Midbrain (tissue), 1 donor: ENCODE measurements at regions not wholly inside any gene's neighbourhood (a gene's known extent, or its start where the extent isn't known, plus 50 kb on each side); places are given as distances from the start of the nearest gene placed in this dataset.

Source experiments
- DNase-seq: peaks from one replicate; lab custom pipeline; 2025; lab: John Stamatoyannopoulos, UW

- DNase-seq: no peak
Measured at GRCh38 chr10:64505501-64505900, 984.3 kb downstream of the REEP3 start.

DNA sequence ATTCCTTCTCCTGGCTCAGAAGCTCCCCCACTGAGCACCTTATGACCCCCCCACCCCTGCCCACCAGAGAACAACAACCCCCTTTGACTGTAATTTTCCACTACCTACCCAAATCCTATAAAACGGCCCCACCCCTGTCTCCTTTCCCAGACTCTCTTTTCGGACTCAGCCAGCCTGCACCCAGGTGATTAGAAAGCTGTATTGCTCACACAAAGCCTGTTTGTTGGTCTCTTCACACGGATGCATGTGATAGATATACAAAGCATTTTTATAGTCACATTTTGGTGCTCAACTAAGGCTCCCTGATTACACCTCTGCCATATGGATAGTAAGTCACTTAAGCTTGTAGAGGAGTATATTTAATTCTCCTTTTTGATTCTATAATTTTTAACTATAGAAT lies 985.8 kb downstream of the REEP3 start:
- no peak for DNase-seq

DNA sequence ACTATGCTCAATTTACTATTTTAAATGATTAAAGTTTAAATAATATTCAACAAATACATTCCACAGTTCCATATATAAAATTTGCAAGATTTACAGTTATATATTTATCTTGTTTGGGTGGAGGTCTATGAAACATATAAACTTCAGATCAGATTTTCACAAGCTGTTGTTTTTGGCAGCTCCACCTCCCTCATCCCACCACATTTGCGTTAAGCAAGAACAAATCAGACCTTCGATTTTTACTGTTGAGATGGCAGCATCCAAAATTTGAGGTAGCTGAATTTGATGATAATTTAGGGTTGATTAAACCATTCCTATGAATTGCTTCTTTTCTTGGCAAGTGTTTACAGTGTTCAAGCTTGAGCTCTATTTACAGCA lies 986.4 kb downstream of the REEP3 start:
- DNase-seq: no peak

GRCh38 chr10:64508029-64508661 lies 986.9 kb downstream of the REEP3 start:
- no peak for DNase-seq

- no peak for DNase-seq
Measured at GRCh38 chr10:64515970-64516699, 994.9 kb downstream of the REEP3 start.

GRCh38 chr10:64518456-64518855 lies 997.3 kb downstream of the REEP3 start:
- no peak for DNase-seq

DNA sequence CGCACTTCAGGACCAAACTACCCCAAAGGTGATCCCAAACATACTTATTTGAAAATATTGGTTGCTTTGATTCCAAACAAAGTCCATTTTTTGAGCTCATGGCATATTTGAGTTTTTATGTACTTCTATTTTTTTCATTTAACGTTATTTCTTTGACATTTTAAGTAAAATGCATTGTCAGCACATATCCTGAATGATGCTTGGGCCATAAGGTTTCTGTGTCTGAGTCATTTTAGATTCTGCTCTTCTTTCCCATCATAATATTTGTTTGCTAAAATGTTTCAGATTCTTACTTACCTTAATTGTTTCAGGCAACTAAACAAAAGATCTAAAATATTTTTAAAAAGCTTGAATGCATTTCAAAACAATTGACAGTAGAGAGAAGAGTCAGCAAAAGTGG lies 998.2 kb downstream of the REEP3 start:
- DNase-seq: no peak

DNA sequence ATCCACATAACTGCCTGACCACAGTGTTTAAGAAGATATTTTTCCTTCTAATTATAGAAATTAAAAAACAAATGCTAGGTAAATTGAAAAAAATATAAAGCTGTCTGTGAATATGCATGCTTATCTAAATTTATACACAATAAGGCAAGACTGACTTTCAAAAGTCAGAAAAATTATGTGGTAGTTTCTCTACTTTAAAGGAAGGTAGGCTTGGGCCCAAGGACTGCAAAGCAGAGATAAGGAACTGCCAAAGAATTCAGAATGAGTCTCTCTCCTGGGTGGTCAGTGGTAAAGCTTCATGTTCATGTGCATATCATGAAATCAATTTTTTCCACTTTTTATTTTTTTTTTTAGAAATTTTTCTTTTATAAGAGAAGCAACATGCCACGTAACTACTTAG lies 998.6 kb downstream of the REEP3 start:
- no peak for DNase-seq

DNA sequence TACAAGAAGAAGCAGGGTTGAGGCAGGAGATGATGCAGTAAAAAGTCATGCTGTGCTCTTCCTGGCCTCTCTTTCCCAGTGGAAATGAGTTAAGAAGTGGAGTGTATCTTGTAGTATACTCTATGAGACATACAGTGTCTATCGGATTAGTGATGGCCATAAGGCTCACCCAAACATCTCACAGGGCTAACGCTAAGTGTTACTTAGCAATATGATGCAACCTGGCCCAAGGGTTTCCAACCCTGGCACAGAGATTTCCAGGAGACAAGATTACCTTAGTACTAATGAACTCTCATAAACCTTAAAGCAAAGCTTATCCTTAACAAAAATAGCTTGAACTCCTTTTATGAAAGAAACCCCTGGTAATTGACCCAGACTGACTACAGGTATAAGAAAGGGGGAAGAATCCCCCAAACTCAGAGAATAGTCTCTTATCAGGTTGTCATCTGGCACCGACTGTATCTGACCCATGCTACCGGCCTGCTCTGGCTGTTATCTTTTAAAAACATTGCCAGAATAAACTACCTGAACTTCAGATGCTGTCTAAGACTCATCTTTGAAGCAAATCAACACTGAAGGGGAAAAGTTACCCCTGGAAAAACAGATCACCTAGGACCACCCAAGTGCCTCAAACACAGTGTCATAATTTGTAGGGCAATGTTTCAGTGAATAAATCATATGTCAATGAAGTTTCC lies 1002.0 kb downstream of the REEP3 start:
- DNase-seq: no peak

DNA sequence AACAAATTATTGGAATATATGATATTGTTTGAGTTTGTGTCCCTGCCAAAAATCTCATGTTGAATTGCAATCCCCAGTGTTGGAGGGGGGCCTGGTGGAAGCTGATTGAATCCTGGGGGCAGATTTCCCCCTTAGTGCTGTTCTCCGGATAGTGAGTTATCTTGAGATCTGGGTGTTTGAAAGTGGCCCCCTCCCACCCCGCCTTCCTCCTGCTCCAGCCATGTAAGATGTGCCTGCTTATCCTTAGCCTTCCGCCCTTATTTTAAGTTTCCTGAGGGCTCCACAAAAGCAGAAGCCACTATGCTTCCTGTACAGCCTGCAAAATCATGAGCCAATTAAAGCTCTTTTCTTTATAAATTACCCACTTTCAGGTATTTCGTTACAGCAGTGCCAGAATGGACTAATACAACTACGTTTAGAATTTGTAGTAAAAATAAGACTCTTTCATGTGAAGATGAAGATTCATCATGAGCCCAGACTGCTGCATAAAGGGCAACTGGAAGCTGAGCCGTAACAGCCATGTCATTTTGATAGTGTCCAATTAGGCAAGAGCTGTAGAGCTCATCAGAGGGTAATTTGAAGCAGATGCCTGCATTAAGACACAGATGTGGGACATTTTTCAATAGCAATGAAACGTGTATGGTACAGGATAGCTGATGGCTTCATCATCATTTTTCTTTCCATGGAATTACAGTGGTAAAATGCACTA lies 1007.2 kb downstream of the REEP3 start:
- DNase-seq: no peak

- DNase-seq: no peak
Measured at GRCh38 chr10:64529003-64529350, 1007.8 kb downstream of the REEP3 start.

DNA sequence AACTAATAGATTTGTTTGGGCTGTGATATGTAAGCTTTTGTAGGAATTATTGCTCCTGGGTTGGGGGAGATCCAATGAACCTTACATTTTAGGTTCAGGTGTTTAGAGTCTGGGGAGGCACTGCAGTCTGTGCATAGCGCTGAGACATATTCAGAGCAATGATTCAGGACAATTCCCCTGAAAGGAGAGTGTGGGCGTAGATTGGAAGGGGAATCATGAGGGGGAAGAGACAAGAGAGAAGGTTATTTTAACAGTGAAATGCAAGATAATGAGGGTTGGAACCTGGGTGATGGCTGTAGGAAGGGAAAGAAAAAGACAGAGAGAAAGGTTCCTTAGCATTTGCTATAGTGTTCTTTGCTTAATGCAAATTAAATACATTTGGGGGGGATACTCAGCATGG lies 1013.4 kb downstream of the REEP3 start:
- no peak for DNase-seq

DNA sequence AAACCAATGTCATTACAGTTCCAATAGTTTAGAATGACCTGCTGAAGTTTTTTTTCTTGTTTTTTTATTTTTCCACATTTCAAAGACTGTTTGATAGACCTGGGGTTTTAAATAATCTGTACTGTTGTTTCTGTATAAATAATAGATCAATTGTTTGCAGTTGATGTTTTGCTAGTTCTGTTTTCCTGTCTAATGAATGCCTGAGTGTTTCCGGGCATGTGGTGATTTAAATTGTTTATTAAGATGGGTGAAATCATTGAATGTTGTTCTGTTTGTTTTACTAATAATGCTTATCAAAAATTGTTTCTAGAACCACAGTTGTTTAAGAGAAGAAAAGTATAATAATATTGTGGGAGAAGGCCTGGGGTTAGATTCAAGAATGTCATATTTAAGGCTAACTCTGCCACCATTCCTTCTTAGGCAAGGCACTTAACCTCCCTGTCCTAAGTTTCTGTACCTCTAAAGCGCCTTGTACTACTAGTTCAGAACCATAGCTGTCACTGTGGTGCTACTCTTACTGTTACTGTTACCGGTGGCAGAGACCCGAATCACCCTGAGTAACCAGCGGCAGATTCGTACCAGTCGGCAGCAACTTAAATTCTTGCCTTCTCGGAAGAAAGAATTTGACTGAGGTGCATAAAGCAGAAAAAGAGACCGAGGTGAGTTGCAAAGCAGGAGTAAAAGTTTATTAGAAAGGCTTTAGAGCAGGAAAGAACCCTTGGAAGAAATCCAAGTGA lies 1014.1 kb downstream of the REEP3 start:
- DNase-seq: peak; percentile 57

DNA sequence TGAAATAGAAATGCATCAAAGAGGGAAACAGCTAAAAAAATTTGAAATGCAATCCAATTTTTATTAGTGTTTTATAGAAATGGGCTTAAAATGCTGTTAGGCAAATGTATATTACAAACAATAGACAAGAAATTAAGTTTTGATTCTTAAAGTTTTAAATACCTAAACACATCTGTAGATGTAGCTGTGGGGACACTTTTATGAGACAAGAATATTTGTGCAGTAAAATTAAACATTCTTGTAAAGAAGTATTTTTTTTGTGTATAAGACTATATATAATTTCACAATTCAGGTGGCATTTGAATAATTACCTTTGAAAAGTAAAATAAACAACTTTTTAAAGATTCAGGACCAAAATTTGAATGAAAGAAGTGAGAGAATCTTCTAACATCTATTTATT lies 1015.9 kb downstream of the REEP3 start:
- DNase-seq: peak; percentile 43

DNA sequence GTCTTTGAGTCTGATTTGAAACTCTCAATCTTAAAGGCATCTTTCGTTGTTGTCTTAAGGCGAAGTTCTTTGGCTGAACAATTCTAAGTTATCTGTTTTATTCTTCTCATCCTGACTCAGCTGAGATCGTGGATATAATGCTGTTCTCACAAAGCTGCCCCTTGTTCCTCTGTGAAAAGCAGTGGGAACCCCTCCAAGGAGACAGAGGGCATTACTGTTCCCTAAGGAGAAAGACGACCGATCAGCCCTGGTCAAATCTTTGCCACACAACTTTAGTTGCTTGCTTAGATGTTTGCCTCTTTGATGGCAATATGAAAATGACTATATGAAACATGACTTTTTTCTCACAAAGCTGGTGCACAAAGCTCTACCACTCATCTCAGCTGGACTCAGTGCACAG lies 1016.7 kb downstream of the REEP3 start:
- peak; percentile 50 for DNase-seq

- DNase-seq: no peak
Measured at GRCh38 chr10:64546073-64546472, 1024.9 kb downstream of the REEP3 start.

DNA sequence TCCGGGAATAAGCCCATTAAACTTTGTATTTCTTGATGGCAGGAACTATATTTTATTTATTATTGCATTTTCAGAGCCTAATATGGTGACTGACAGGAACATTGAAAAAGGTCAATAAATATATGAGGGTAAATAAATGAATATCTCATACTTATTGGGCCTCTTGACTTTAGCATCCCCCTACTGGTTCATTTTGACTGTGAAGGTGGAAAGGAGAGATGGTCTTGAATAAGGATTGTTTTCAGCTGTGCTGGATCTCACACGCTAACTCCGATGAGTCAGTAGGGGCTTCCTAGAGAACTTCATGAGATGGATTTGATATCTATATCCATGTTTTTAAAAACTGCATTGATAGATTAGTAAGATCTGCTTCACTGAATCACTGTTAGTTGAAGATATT lies 1026.0 kb downstream of the REEP3 start:
- DNase-seq: no peak

- DNase-seq: no peak
Measured at GRCh38 chr10:64555666-64556065, 1034.5 kb downstream of the REEP3 start.

DNA sequence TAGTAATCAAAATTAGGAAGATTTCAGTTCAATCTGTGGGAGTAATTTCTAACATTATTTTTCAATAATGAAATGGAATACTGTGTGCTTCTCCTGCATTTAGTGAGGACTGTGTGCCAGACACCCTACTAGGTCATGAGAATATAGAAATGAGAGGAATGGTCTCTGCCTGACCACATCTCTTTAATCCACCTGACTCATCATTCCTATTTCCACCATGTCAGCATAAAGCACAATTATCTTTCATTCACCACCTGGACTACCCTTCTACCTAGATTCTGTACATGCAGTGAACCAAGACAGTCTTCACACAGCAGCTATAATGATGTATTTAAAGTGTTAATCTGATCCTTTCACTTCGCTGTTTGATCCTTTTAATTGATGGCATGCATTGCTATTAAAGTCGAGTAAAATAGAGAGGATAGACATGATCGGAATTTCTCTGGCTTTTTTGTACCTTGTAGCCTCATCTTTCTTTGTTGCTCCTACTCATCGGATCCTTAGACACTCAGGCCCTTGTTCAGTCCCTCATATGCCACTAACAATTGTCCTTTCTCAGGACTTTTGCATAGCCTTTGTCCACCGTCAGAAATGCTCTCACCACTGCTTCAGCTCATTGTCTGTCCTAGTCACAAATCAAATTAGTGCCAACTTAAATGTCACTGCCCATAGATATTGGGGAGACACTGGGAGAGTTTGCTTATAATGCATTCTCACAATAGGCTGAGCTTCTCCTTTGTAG lies 1037.1 kb downstream of the REEP3 start:
- DNase-seq: peak; percentile 59

DNA sequence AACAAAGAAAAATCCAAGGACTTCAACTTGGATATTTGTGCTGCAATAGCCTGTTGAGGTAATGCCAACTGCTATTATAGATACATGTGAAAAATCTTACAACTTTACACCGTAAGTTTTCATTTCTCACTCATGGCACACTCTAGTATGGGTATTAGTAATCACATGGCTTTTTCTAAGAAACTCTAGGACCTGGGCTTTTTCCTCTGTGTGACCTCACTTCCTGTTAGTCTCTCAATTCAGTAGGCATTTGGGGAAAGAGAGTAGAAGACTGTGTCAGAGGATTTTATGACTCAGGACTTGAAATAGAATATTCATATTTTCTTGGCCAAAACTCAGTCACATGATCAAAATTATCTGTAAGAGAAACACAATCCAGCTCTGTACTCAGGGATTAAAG lies 1049.9 kb downstream of the REEP3 start:
- no peak for DNase-seq

DNA sequence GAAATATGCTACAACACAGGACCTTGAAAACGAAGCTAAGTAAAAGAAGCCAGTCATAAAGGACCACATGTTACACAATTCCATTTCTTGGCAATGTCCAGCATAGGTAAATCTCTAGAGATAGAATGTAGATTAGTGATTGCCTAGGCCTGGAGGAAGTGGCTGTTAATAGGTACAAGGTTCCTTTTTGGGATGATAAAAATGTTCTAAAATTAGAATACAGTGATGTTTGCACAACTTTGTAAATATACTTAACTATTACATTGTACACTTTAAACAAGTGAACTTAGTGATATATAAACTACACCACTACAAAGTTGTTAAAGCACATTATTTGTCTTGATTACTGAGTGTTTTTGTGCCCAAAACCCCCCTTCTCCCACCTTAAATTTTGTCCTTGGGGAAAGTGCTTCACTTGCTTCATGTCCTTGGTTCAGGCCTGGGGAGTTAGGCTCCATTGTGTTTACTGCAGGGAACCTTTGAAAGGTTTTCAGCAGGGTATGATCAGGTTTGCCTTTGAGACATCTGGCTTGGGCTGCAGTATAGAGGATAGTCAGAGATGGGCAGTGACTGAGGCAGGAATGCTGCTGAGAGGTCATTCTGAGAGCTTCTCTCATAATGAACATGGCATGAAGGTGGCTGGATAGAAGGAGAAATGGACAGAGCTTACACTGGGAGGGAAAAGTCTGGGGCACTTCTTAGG lies 1052.6 kb downstream of the REEP3 start:
- DNase-seq: no peak
